K562 (cell line): ENCODE measurements at regions not wholly inside any gene's neighbourhood (a gene's known extent, or its start where the extent isn't known, plus 50 kb on each side); places are given as distances from the start of the nearest gene placed in this dataset.

Experiments used
- BCOR ChIP-seq: fragments of 450-650 bp; IDR thresholded peaks from 2 replicates; pipeline ENCODE4 v1.6.1; 2016
- GTF2F1 ChIP-seq: IDR thresholded peaks from 2 replicates; pipeline ENCODE4 v1.6.1; 2011; ENCODE audit warnings: low read depth, low read length, improper control_type of control experiment
- KAT2B ChIP-seq: IDR thresholded peaks from one replicate; pipeline ENCODE4 v1.6.1; 2012; ENCODE audit warnings: low read depth, mild to moderate bottlenecking, control low read depth, inconsistent platforms, low read length, moderate library complexity
- MEF2A ChIP-seq: IDR thresholded peaks from 2 replicates; pipeline ENCODE4 v1.6.1; 2011; ENCODE audit warnings: low read depth, mild to moderate bottlenecking, low read length, moderate library complexity; ENCODE audit not compliant: control insufficient read depth
- PTBP1 ChIP-seq: fragments of 200-400 bp; formaldehyde crosslinking; IDR thresholded peaks from 2 replicates; pipeline ENCODE4 v1.6.1; 2017; ENCODE audit warnings: low read depth, low read length
- UBTF ChIP-seq, 2 experiments: IDR thresholded peaks; 2 replicates each; pipeline ENCODE4 v1.6.1; 2012; ENCODE audit warnings: improper control_type of control experiment in 2 of 2, low read depth in 2 of 2, low read length in 2 of 2, borderline replicate concordance in 1 of 2
- ZNF586 ChIP-seq: fragments of 450-650 bp; formaldehyde crosslinking; conservative IDR thresholded peaks from 2 replicates; pipeline ENCODE4 v1.4.0; 2020; ENCODE audit warnings: mild to moderate bottlenecking, moderate library complexity
- TF ChIP-seq, protein P1 (sequence below): sonication (generic); formaldehyde crosslinking; IDR thresholded peaks from 2 replicates; pipeline ENCODE4 v1.8.1; 2022; ENCODE audit warnings: missing genetic modification reagents

DNA sequence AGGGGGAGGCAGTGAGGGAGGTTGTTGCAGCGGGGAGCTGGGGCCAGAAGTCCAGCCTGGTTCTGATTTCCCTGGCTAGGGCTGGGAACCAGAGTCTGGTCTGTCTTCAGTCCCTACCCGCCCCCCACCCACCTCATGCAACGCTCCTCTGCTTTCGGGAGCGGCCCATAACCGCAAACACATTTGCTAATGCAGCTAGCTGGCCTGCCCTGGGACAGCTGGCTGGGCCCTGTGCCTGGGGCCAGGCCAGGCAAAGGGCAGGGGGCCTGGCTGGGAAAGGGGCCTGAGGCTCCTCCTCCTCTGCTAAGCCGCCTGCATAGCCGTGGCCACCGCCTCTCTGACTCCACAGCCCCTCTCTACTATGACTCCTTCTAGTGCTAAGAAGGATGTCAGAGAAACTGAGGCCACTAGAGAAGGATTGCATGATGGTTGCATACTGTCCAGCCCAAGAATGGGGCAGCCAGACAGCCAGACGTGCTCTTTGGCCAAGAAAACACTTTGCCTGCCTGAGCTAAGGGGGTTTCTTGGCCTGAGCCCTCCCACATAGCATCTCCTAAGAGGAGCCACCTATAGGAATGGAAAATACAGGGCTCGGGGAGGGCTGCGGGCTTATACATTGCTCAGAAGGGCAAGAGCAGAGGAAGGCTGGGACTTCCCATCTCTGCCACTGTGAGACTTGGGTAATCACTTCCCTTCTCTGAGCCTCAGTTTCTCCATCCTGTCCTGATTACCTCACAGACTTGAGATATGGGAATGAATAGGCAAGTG lies 76.9 kb downstream of the PJA1 start (continued):
- TF ChIP-seq, protein P1, sequence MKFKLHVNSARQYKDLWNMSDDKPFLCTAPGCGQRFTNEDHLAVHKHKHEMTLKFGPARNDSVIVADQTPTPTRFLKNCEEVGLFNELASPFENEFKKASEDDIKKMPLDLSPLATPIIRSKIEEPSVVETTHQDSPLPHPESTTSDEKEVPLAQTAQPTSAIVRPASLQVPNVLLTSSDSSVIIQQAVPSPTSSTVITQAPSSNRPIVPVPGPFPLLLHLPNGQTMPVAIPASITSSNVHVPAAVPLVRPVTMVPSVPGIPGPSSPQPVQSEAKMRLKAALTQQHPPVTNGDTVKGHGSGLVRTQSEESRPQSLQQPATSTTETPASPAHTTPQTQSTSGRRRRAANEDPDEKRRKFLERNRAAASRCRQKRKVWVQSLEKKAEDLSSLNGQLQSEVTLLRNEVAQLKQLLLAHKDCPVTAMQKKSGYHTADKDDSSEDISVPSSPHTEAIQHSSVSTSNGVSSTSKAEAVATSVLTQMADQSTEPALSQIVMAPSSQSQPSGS (CRISPR knock-in tag): no peak
- no peak for TF ChIP-seq KAT2B
- TF ChIP-seq UBTF (IDR thresholded peaks at IDR 0.05; ENCODE audit: borderline replicate concordance in 1 of 2, low read depth in 2 of 2, low read length in 2 of 2): no peak
- no peak for TF ChIP-seq GTF2F1
- no peak for TF ChIP-seq MEF2A
- TF ChIP-seq PTBP1: no peak
- no peak for TF ChIP-seq ZNF586 (CRISPR knock-in tag)
- no peak for TF ChIP-seq BCOR
